ENCODE measurements at regions not wholly inside any gene's neighbourhood (a gene's known extent, or its start where the extent isn't known, plus 50 kb on each side); places are given as distances from the start of the nearest gene placed in this dataset.
"Not testable (repeated sequence)": the region's sequence is repeated elsewhere in the genome, so short reads cannot be mapped to it uniquely, and the experiment has no call there.

- DNase-seq (ENCODE audit: low read depth) = peak; percentile 87
Measured at GRCh38 chr20:40279390-40279789, 409.6 kb downstream of the MAFB start.

GRCh38 chr20:40278673-40279072 lies 410.4 kb downstream of the MAFB start:
- DNase-seq (ENCODE audit: low read depth) = no peak

- DNase-seq (ENCODE audit: low read depth) = no peak
Measured at GRCh38 chr20:40276301-40276700, 412.7 kb downstream of the MAFB start.

GRCh38 chr20:40275738-40276137 lies 413.3 kb downstream of the MAFB start:
- no peak for DNase-seq (ENCODE audit: low read depth)

- DNase-seq (ENCODE audit: low read depth) = no peak
Measured at GRCh38 chr20:40274912-40275533, 414.0 kb downstream of the MAFB start.

- not testable (repeated sequence) for DNase-seq (ENCODE audit: low read depth)
Measured at GRCh38 chr20:40269274-40269673, 419.8 kb downstream of the MAFB start.

- DNase-seq (ENCODE audit: low read depth) = no peak
Measured at GRCh38 chr20:40268321-40269075, 420.5 kb downstream of the MAFB start.

- peak; percentile 58 for DNase-seq (ENCODE audit: low read depth)
Measured at GRCh38 chr20:40265825-40266533, 423.1 kb downstream of the MAFB start.

GRCh38 chr20:40262219-40262618 lies 426.8 kb downstream of the MAFB start:
- DNase-seq (ENCODE audit: low read depth) = no peak

- DNase-seq (ENCODE audit: low read depth) = no peak
Measured at GRCh38 chr20:40258931-40259330, 430.1 kb downstream of the MAFB start.

- DNase-seq (ENCODE audit: low read depth) = no peak
Measured at GRCh38 chr20:40257763-40258162, 431.3 kb downstream of the MAFB start.

- DNase-seq (ENCODE audit: low read depth) = no peak
Measured at GRCh38 chr20:40255365-40255764, 433.7 kb downstream of the MAFB start.

- no peak for DNase-seq (ENCODE audit: low read depth)
Measured at GRCh38 chr20:40254023-40254772, 434.8 kb downstream of the MAFB start.

- peak; percentile 70 for DNase-seq (ENCODE audit: low read depth)
Measured at GRCh38 chr20:40251284-40251932, 437.6 kb downstream of the MAFB start.

- DNase-seq (ENCODE audit: low read depth) = no peak
Measured at GRCh38 chr20:40249805-40250204, 439.2 kb downstream of the MAFB start.

GRCh38 chr20:40245829-40246228 lies 443.2 kb downstream of the MAFB start:
- DNase-seq (ENCODE audit: low read depth) = no peak

GRCh38 chr20:40244286-40244685 lies 444.8 kb downstream of the MAFB start:
- no peak for DNase-seq (ENCODE audit: low read depth)

GRCh38 chr20:40241596-40242343 lies 447.3 kb downstream of the MAFB start:
- DNase-seq (ENCODE audit: low read depth) = no peak

- no peak for DNase-seq (ENCODE audit: low read depth)
Measured at GRCh38 chr20:40238511-40238910, 450.5 kb downstream of the MAFB start.

- DNase-seq (ENCODE audit: low read depth) = no peak
Measured at GRCh38 chr20:40234593-40234992, 454.4 kb downstream of the MAFB start.

- DNase-seq (ENCODE audit: low read depth) = peak; percentile 24
Measured at GRCh38 chr20:40233406-40233805, 455.6 kb downstream of the MAFB start.
